ENCODE measurements at regions not wholly inside any gene's neighbourhood (a gene's known extent, or its start where the extent isn't known, plus 50 kb on each side); places are given as distances from the start of the nearest gene placed in this dataset.
"Not testable (repeated sequence)": the region's sequence is repeated elsewhere in the genome, so short reads cannot be mapped to it uniquely, and the experiment has no call there.

- not testable (repeated sequence) for TF ChIP-seq CTCF, POLR2A (IDR thresholded peaks at IDR 0.05)
These were observed 613.3 kb upstream of the LUZP2 start for GRCh38 chr11:23883426-23884048.

Measured in esophagus squamous epithelium (tissue), 4 donors.